ENCODE measurements at regions not wholly inside any gene's neighbourhood (a gene's known extent, or its start where the extent isn't known, plus 50 kb on each side); places are given as distances from the start of the nearest gene placed in this dataset.

GRCh38 chr2:236674238-236674637 is 104.6 kb downstream of the ACKR3 start:
- no peak for TF ChIP-seq CTCF (IDR thresholded peaks at IDR 0.05; ENCODE audit: low read depth, low read length)
- no peak for DNase-seq (ENCODE audit: extremely low read depth, low read depth)

- TF ChIP-seq CTCF (IDR thresholded peaks at IDR 0.05; ENCODE audit: low read depth, low read length) = no peak
Observed at GRCh38 chr2:236674646-236675045, 105.0 kb downstream of the ACKR3 start.

GRCh38 chr2:236675051-236675450 is 105.4 kb downstream of the ACKR3 start:
- TF ChIP-seq CTCF (IDR thresholded peaks at IDR 0.05; ENCODE audit: low read depth, low read length) = no peak
- DNase-seq (ENCODE audit: extremely low read depth, low read depth) = no peak

More at GRCh38 chr2:236674646-236675045, 105.0 kb downstream of the ACKR3 start:
- DNase-seq (ENCODE audit: extremely low read depth, low read depth) = no peak

- TF ChIP-seq CTCF (IDR thresholded peaks at IDR 0.05; ENCODE audit: low read depth, low read length) = no peak
- DNase-seq (ENCODE audit: extremely low read depth, low read depth) = no peak
Observed at GRCh38 chr2:236675526-236675925, 105.9 kb downstream of the ACKR3 start.

- no peak for DNase-seq (ENCODE audit: extremely low read depth, low read depth)
- no peak for TF ChIP-seq CTCF (IDR thresholded peaks at IDR 0.05; ENCODE audit: low read depth, low read length)
Observed at GRCh38 chr2:236676136-236676873, 106.7 kb downstream of the ACKR3 start.

GRCh38 chr2:236677368-236677767 is 107.7 kb downstream of the ACKR3 start:
- TF ChIP-seq CTCF (IDR thresholded peaks at IDR 0.05; ENCODE audit: low read depth, low read length) = no peak
- DNase-seq (ENCODE audit: extremely low read depth, low read depth) = no peak

GRCh38 chr2:236678307-236678975 is 108.8 kb downstream of the ACKR3 start:
- DNase-seq (ENCODE audit: extremely low read depth, low read depth) = no peak
- no peak for TF ChIP-seq CTCF (IDR thresholded peaks at IDR 0.05; ENCODE audit: low read depth, low read length)

Data from AG09319 (cell line).